ENCODE measurements at regions not wholly inside any gene's neighbourhood (a gene's known extent, or its start where the extent isn't known, plus 50 kb on each side); places are given as distances from the start of the nearest gene placed in this dataset.

DNA sequence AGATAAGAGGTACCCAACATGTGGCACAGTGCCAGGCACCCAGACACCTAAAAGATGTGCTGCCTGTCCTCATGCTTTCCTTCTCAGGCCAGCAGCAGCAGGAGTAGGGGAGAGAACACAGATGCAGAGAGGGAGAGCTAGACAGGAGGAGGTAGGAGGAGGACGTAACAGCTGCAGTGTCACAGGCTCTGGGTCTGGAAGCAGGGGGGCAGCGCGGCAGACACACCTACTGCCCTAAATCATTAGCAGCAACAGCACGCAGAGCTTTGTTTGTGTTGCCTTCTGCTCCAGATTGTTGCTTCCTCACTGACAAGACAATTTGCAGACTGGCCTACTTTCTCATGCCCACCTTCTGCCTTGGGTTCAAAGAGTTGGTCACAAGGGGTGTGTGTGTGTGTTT is 196.7 kb upstream of the DAB1 start:
- TF ChIP-seq, protein P1, sequence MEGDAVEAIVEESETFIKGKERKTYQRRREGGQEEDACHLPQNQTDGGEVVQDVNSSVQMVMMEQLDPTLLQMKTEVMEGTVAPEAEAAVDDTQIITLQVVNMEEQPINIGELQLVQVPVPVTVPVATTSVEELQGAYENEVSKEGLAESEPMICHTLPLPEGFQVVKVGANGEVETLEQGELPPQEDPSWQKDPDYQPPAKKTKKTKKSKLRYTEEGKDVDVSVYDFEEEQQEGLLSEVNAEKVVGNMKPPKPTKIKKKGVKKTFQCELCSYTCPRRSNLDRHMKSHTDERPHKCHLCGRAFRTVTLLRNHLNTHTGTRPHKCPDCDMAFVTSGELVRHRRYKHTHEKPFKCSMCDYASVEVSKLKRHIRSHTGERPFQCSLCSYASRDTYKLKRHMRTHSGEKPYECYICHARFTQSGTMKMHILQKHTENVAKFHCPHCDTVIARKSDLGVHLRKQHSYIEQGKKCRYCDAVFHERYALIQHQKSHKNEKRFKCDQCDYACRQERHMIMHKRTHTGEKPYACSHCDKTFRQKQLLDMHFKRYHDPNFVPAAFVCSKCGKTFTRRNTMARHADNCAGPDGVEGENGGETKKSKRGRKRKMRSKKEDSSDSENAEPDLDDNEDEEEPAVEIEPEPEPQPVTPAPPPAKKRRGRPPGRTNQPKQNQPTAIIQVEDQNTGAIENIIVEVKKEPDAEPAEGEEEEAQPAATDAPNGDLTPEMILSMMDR (IDR thresholded peaks at IDR 0.05) = no peak
- TF ChIP-seq FOXM1 (IDR thresholded peaks at IDR 0.05; ENCODE audit: low read depth) = no peak
- peak in 1 of 2 experiments; percentile 34; a peak in 1 of 4 replicates for TF ChIP-seq EP300 (IDR thresholded peaks at IDR 0.05; ENCODE audit: borderline replicate concordance in 1 of 2, low read depth in 1 of 2, low read length in 1 of 2)
- no peak for TF ChIP-seq SIN3A (IDR thresholded peaks at IDR 0.05; ENCODE audit: borderline replicate concordance, low read depth, low read length)
- TF ChIP-seq, protein P2, sequence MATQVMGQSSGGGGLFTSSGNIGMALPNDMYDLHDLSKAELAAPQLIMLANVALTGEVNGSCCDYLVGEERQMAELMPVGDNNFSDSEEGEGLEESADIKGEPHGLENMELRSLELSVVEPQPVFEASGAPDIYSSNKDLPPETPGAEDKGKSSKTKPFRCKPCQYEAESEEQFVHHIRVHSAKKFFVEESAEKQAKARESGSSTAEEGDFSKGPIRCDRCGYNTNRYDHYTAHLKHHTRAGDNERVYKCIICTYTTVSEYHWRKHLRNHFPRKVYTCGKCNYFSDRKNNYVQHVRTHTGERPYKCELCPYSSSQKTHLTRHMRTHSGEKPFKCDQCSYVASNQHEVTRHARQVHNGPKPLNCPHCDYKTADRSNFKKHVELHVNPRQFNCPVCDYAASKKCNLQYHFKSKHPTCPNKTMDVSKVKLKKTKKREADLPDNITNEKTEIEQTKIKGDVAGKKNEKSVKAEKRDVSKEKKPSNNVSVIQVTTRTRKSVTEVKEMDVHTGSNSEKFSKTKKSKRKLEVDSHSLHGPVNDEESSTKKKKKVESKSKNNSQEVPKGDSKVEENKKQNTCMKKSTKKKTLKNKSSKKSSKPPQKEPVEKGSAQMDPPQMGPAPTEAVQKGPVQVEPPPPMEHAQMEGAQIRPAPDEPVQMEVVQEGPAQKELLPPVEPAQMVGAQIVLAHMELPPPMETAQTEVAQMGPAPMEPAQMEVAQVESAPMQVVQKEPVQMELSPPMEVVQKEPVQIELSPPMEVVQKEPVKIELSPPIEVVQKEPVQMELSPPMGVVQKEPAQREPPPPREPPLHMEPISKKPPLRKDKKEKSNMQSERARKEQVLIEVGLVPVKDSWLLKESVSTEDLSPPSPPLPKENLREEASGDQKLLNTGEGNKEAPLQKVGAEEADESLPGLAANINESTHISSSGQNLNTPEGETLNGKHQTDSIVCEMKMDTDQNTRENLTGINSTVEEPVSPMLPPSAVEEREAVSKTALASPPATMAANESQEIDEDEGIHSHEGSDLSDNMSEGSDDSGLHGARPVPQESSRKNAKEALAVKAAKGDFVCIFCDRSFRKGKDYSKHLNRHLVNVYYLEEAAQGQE (IDR thresholded peaks at IDR 0.05; ENCODE audit: low read depth, low read length) = no peak
- peak; percentile 43; the same call in 1 of the 2 replicates for TF ChIP-seq RCOR1 (IDR thresholded peaks at IDR 0.05; ENCODE audit: low read length)
- TF ChIP-seq RAD21 (IDR thresholded peaks at IDR 0.05; ENCODE audit: low read length) = peak; percentile 20; the same call in 1 of the 2 replicates
- TF ChIP-seq MEF2A (IDR thresholded peaks at IDR 0.05; ENCODE audit: borderline replicate concordance, low read depth) = no peak

All from SK-N-SH (cell line).